H9 (cell line): ENCODE measurements at regions not wholly inside any gene's neighbourhood (a gene's known extent, or its start where the extent isn't known, plus 50 kb on each side); places are given as distances from the start of the nearest gene placed in this dataset.

Experiments used
- DNase-seq: peaks from one replicate; pipeline ENCODE4 v3.0.0-alpha.2; 2017
- H2AFZ ChIP-seq: one replicate; pipeline ENCODE4 v1.6.1; 2013; ENCODE audit warnings: mild to moderate bottlenecking, low read length, control low read depth, moderate library complexity
- H2AK5ac ChIP-seq: 2 replicates; pipeline ENCODE4 v1.6.1; 2013; ENCODE audit warnings: low read length, control low read depth, mixed read lengths; ENCODE audit not compliant: insufficient read length
- H2BK120ac ChIP-seq: one replicate; pipeline ENCODE4 v1.6.1; 2013; ENCODE audit warnings: low read depth, mild to moderate bottlenecking, low read length, control low read depth, inconsistent platforms; ENCODE audit not compliant: poor library complexity, severe bottlenecking
- H2BK12ac ChIP-seq: 2 replicates; pipeline ENCODE4 v1.6.1; 2013; ENCODE audit warnings: low read length, control low read depth, mixed read lengths, low read depth; ENCODE audit not compliant: insufficient read length
- H2BK15ac ChIP-seq: 2 replicates; pipeline ENCODE4 v1.6.1; 2013; ENCODE audit warnings: low read depth, low read length, control low read depth
- H2BK20ac ChIP-seq: one replicate; pipeline ENCODE4 v1.6.1; 2013; ENCODE audit warnings: low read depth, mild to moderate bottlenecking, low read length, control low read depth, inconsistent platforms; ENCODE audit not compliant: poor library complexity, severe bottlenecking
- H2BK5ac ChIP-seq: 2 replicates; pipeline ENCODE4 v1.6.1; 2013; ENCODE audit warnings: low read length, control low read depth, mixed read lengths; ENCODE audit not compliant: insufficient read length
- H3K14ac ChIP-seq: 2 replicates; pipeline ENCODE4 v1.6.1; 2013; ENCODE audit warnings: low read length, control low read depth; ENCODE audit not compliant: insufficient read depth
- H3K18ac ChIP-seq: 2 replicates; pipeline ENCODE4 v1.6.1; 2013; ENCODE audit warnings: low read depth, mild to moderate bottlenecking, mixed read lengths, low read length, control low read depth; ENCODE audit not compliant: insufficient read length
- H3K23ac ChIP-seq: 2 replicates; pipeline ENCODE4 v1.6.1; 2013; ENCODE audit warnings: low read length, control low read depth, mixed read lengths, low read depth; ENCODE audit not compliant: insufficient read length
- H3K23me2 ChIP-seq: 2 replicates; pipeline ENCODE4 v1.6.1; 2013; ENCODE audit warnings: low read depth, mild to moderate bottlenecking, mixed read lengths, low read length, control low read depth; ENCODE audit not compliant: insufficient read length, poor library complexity, severe bottlenecking
- H3K27ac ChIP-seq: 2 replicates; pipeline ENCODE4 v1.5.1; 2013; ENCODE audit warnings: low read length, control low read depth, mixed read lengths, low read depth; ENCODE audit not compliant: insufficient read length
- H3K27me3 ChIP-seq: 2 replicates; pipeline ENCODE4 v1.6.1; 2013; ENCODE audit warnings: low read length, control low read depth, inconsistent platforms; ENCODE audit not compliant: insufficient read depth
- H3K4ac ChIP-seq: 2 replicates; pipeline ENCODE4 v1.6.1; 2013; ENCODE audit warnings: low read depth, mild to moderate bottlenecking, control low read depth, inconsistent platforms, low read length, moderate library complexity
- H3K4me1 ChIP-seq: 2 replicates; pipeline ENCODE4 v1.6.1; 2013; ENCODE audit warnings: low read length, control low read depth, inconsistent platforms; ENCODE audit not compliant: insufficient read depth
- H3K4me2 ChIP-seq: 2 replicates; pipeline ENCODE4 v1.6.1; 2013; ENCODE audit warnings: low read length, control low read depth, mixed read lengths; ENCODE audit not compliant: insufficient read length, insufficient read depth
- H3K56ac ChIP-seq: 2 replicates; pipeline ENCODE4 v1.6.1; 2013; ENCODE audit warnings: low read depth, mild to moderate bottlenecking, mixed read lengths, low read length, control low read depth; ENCODE audit not compliant: insufficient read length
- H3K79me1 ChIP-seq: 2 replicates; pipeline ENCODE4 v1.6.1; 2013; ENCODE audit warnings: low read depth, mild to moderate bottlenecking, moderate library complexity, low read length, control low read depth, inconsistent platforms; ENCODE audit not compliant: insufficient read depth, poor library complexity, severe bottlenecking
- H3K79me2 ChIP-seq: 2 replicates; pipeline ENCODE4 v1.6.1; 2013; ENCODE audit warnings: low read length, control low read depth, inconsistent platforms; ENCODE audit not compliant: insufficient read depth
- H3K9ac ChIP-seq: 2 replicates; pipeline ENCODE4 v1.6.1; 2013; ENCODE audit warnings: low read length, control low read depth, mixed read lengths; ENCODE audit not compliant: insufficient read length; ENCODE audit errors: extremely low read depth
- H3K9me3 ChIP-seq: one replicate; pipeline ENCODE4 v1.6.1; 2013; ENCODE audit warnings: low read depth, low read length, inconsistent platforms; ENCODE audit not compliant: control insufficient read depth
- H3T11ph ChIP-seq: one replicate; pipeline ENCODE4 v1.6.1; 2013; ENCODE audit warnings: mild to moderate bottlenecking, low read length, control low read depth, inconsistent platforms
- H4K20me1 ChIP-seq: one replicate; pipeline ENCODE4 v1.6.1; 2013; ENCODE audit not compliant: control insufficient read depth, insufficient read length, insufficient read depth
- H4K5ac ChIP-seq: 2 replicates; pipeline ENCODE4 v1.6.1; 2013; ENCODE audit warnings: low read depth, mild to moderate bottlenecking, mixed read lengths, low read length, control low read depth; ENCODE audit not compliant: insufficient read length
- H4K8ac ChIP-seq: replicated peaks from 2 replicates; pipeline ENCODE4 v1.6.1; 2013; ENCODE audit warnings: low read length, control low read depth, mixed read lengths, low read depth; ENCODE audit not compliant: insufficient read length
- H4K91ac ChIP-seq: 2 replicates; pipeline ENCODE4 v1.6.1; 2013; ENCODE audit warnings: low read depth, mild to moderate bottlenecking, moderate library complexity, mixed read lengths, low read length, control low read depth; ENCODE audit not compliant: insufficient read length
- H3K27ac Mint-ChIP-seq, 3 experiments: 2 replicates in 2 of 3; 3 replicates in 1 of 3; pipeline ENCODE4 v1.8.0; 2020 to 2021; ENCODE audit warnings: mixed read lengths in 3 of 3, mild to moderate bottlenecking in 1 of 3, moderate library complexity in 1 of 3
- H3K27me3 Mint-ChIP-seq: 2 replicates; pipeline ENCODE4 v1.8.0; 2021; ENCODE audit warnings: low read depth, mild to moderate bottlenecking, moderate library complexity, mixed read lengths
- H3K36me3 Mint-ChIP-seq, 3 experiments: 2 replicates in 2 of 3; 3 replicates in 1 of 3; pipeline ENCODE4 v1.8.0; 2020 to 2021; ENCODE audit warnings: low read depth in 3 of 3, mixed read lengths in 3 of 3; ENCODE audit not compliant: insufficient read depth in 1 of 3
- H3K4me1 Mint-ChIP-seq, 2 experiments: 2 replicates each; pipeline ENCODE4 v1.8.0; 2020; ENCODE audit warnings: mixed read lengths in 2 of 2
- H3K4me3 Mint-ChIP-seq, 2 experiments: 2 replicates in 1 of 2; 3 replicates in 1 of 2; pipeline ENCODE4 v1.8.0; 2020 to 2021; ENCODE audit warnings: mild to moderate bottlenecking in 2 of 2, mixed read lengths in 2 of 2, moderate library complexity in 1 of 2
- H3K9me3 Mint-ChIP-seq, 2 experiments: 2 replicates in 1 of 2; 3 replicates in 1 of 2; pipeline ENCODE4 v1.8.0; 2020; ENCODE audit warnings: mild to moderate bottlenecking in 2 of 2, mixed read lengths in 2 of 2, moderate library complexity in 1 of 2
- CTCF ChIP-seq: fragments of 200-600 bp; sonication (generic); conservative IDR thresholded peaks from 3 replicates; pipeline ENCODE4 v1.8.0; 2021; ENCODE audit warnings: antibody characterized with exemption, mild to moderate bottlenecking
- WGBS: extraction: QIAGEN DNeasy Blood & Tissue Kit; methylation state at CpG from one replicate; pipeline ENCODE4 v1.1.7; 2013; ENCODE audit warnings: missing lambda C conversion rate, low lambda C conversion rate, mixed read lengths; ENCODE audit not compliant: insufficient read length; ENCODE audit errors: extremely low coverage; 5-methylcytosine and 5-hydroxymethylcytosine counted together

DNA sequence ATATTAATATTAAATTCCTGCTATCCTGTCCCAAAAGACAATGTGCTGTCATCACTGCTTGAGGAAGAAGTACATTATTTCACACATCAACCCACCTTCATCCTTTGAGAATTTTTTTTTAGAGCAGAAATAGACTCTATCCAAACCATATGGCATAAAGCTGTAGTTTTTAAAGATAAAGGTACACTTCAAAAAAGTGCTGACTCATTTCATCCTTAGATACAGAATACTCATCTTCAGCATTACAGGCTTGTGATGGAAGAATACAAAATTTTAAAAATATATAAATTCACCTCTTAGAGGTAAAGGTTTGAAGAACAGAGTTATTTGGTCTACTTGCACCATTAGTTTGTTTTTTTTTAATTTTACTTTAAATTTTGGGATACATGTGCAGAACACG, 126.7 kb upstream of the ERG start:
- Histone ChIP-seq H3K4me2 (no peak overlapping the region), H3K27me3 (no peaks in the 10 kb centered on the region), H2BK12ac (no peak overlapping the region), H3K4ac (no peak overlapping the region), H2AFZ (no peak overlapping the region), H3K4me1 (no peaks in the 10 kb centered on the region), H3K79me2 (no peaks in the 10 kb centered on the region), H3K14ac (no peak overlapping the region), H4K91ac (no peak overlapping the region), H2AK5ac (no peak overlapping the region), H3K9me3 (no peaks in the 10 kb centered on the region), H4K20me1 (no peaks in the 10 kb centered on the region), H3K9ac (no peak overlapping the region), H4K8ac (no peak overlapping the region), H3K23ac (no peak overlapping the region), H2BK20ac (no peak overlapping the region), H2BK15ac (no peak overlapping the region), H2BK120ac (no peak overlapping the region), H2BK5ac (no peak overlapping the region), H3K23me2 (no peaks in the 10 kb centered on the region), H3K27ac (no peak overlapping the region), H3K79me1 (no peaks in the 10 kb centered on the region), H3K56ac (no peak overlapping the region), H3K18ac (no peak overlapping the region), H3T11ph (no peak overlapping the region), H4K5ac (no peak overlapping the region)
- H3K27ac Mint-ChIP-seq, result no peak overlapping the region
- peaks cover 0 to 11% (median 5%) of the 10 kb centered on the region in 3 experiments; a peak in 3 of 7 replicates for H3K36me3 Mint-ChIP-seq
- no peak for DNase-seq
- 0 out of 2 replicates have a peak, but pooled peaks cover 2% of the 10 kb centered on the region for H3K27me3 Mint-ChIP-seq
- H3K4me3 Mint-ChIP-seq, result no peak overlapping the region
- peaks cover 10 to 11% of the 10 kb centered on the region in 2 experiments for H3K9me3 Mint-ChIP-seq
- WGBS, result no CpG with 5 or more reads among the region's 1 CpG
- TF ChIP-seq CTCF, result no peak
- peaks cover 8% of the 10 kb centered on the region in 2 experiments; a peak in 3 of 4 replicates for H3K4me1 Mint-ChIP-seq
